Adrenal gland (tissue), 5 donors: ENCODE measurements at regions not wholly inside any gene's neighbourhood (a gene's known extent, or its start where the extent isn't known, plus 50 kb on each side); places are given as distances from the start of the nearest gene placed in this dataset.

Source experiments
- POLR2A ChIP-seq, 2 donors: fragments of 450-650 bp; IDR thresholded peaks; one replicate each; pipeline ENCODE4 v1.6.1; 2017; ENCODE audit warnings: antibody characterized with exemption in 2 of 2, mild to moderate bottlenecking in 2 of 2, moderate library complexity in 1 of 2
- TF ChIP-seq, protein P1 (sequence below), 6 experiments: fragments of 450-650 bp in 4 of 6; fragments of 200-600 bp in 2 of 6; sonication (generic) in 1 of 6; IDR thresholded peaks; 1 replicate in 5 of 6; 2 replicates in 1 of 6; pipeline versions ENCODE4 v1.5.1 to v1.8.0; 2016 to 2021; ENCODE audit warnings: antibody characterized with exemption in 6 of 6, mild to moderate bottlenecking in 2 of 6, moderate library complexity in 1 of 6
- donor health status: DM: no; HTN: no; CAD: no.

DNA sequence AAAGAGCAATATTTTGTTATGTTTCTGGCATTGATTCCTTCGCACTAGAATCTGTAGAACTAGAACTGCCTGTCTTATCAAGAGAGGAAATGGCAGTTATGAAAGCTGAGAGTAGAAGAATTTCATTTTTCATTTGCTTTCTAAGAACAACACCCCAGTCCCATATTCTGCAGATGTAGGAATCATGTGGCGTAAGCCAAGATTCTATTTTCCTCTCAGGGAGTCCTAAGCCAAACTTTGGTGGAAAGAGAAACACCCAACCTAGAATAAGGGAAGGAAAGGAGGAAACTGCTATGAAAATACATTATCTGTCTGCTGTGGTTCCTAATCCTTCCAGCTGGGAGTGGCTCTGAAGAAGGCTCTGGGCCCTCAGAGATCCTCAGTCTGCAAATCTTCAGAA lies 1176.9 kb upstream of the C9orf72 start:
- TF ChIP-seq POLR2A (IDR thresholded peaks at IDR 0.05), result no peak
- TF ChIP-seq, protein P1, sequence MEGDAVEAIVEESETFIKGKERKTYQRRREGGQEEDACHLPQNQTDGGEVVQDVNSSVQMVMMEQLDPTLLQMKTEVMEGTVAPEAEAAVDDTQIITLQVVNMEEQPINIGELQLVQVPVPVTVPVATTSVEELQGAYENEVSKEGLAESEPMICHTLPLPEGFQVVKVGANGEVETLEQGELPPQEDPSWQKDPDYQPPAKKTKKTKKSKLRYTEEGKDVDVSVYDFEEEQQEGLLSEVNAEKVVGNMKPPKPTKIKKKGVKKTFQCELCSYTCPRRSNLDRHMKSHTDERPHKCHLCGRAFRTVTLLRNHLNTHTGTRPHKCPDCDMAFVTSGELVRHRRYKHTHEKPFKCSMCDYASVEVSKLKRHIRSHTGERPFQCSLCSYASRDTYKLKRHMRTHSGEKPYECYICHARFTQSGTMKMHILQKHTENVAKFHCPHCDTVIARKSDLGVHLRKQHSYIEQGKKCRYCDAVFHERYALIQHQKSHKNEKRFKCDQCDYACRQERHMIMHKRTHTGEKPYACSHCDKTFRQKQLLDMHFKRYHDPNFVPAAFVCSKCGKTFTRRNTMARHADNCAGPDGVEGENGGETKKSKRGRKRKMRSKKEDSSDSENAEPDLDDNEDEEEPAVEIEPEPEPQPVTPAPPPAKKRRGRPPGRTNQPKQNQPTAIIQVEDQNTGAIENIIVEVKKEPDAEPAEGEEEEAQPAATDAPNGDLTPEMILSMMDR (IDR thresholded peaks at IDR 0.05), result no peak
